GM18858 (cell line): ENCODE measurements at regions not wholly inside any gene's neighbourhood (a gene's known extent, or its start where the extent isn't known, plus 50 kb on each side); places are given as distances from the start of the nearest gene placed in this dataset.

ENCODE experiments used
- ATAC-seq: cut with Tn5 transposase; IDR thresholded peaks from one replicate; pipeline ENCODE4 v1.9.1; 2021; ENCODE audit not compliant: unreplicated experiment

DNA sequence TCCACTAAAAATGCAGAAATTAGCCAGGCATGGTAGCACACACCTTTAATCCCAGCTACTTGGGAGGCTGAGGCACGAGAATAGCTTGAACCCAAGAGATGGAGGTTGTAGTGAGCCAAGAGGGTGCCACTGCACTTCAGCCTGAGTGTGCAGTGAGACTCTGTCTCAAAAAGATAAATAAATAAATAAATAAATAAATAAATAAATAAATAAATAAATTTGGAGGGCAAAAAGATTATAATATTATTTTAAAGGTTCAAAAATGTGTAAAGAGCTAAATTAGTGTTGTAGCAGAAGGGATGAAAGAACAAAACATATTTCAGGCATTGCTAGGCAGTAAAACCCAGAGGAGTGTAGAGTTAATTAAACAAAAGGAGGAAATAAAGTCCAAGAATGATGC lies 1136.4 kb upstream of the CDH2 start:
- no peak for ATAC-seq

DNA sequence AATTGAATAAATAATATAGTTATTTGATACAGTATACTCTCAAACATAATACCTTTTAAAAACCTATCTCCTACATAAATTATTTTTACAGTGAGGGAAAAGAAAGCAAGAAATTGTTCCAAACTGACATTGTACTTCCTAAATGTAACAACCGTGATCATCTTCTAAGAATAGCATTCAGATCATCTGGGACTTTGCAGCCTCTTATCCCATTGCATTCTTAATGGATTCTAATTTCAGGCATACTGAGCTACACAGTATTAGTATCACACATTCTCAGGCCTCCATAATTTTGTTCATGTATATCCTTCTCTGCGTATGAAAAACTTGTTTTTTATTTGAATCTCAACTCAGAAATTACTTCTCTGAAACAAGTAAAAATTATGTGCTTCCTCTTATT lies 1134.7 kb upstream of the CDH2 start:
- ATAC-seq = no peak

DNA sequence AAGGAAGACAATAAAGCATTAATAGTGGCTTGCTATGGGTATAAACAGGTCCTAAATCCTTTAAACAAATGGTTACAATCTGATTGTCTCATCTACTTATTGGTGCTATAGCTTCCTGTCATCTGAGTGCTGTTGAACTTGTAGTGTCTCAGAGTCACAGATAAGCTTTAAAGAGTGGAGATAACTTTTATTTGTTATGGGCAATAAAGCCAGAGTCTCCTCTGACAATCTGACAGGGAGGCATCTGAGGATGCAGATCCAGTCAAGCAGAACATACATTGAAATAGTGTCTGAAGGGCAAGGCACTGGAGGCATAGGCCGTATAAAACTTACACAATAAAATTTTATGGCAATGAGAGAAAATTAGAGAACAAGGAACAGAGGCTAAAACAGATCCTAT lies 1132.4 kb upstream of the CDH2 start:
- ATAC-seq = no peak

DNA sequence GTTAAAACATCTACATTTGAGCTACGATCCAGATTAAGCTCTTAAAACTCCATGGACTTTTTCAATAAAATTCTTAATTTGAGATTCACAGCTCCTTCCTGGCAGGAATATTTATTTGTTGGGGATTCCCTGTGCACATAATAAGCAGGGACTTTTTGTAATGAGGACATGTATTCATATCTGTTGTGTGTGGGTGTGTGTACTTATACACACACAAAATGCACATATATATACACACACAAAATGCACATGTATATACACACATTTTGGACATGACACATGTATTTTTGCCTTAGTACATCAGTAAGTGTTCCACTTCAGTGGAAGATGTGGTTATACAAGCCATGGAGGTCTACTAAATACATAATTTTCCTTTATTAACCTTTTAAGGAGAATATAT lies 1131.1 kb upstream of the CDH2 start:
- ATAC-seq = no peak

DNA sequence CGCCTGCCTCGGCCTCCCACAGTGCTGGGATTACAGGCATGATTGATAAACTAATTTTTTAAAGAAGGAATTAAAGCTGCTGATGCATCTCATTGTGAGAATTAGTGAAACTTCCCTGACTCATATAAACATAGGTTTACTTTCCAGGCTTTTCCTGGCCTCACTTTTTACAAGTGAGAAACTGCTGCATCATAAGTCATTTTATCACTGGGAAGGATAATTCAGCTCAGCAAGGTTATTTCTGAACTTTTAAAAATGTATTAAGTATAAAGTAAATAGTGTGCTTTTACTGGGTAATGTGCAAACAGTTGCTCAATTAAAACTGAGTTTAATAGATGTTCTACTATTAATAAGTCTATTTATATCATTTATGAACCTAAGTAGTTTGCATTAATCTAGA lies 1130.3 kb upstream of the CDH2 start:
- no peak for ATAC-seq

DNA sequence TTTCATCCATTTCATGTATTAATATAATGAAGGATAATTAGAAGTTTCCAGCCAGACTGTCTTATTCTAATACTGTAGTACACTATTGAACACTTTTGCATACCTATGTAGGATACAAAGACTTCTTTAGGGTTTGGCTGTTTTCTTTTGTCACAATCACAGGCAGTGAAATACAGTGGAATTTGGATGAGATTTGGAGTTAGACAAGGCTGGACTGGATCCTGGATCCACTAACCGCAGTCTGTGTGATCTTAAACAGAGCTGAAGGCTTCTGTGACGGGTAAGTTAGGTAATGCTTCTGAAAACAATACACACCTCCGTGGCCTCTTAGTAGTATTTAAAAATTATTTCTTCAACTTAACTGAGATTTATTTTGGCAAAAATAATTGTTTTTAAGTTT lies 1128.6 kb upstream of the CDH2 start:
- no peak for ATAC-seq

DNA sequence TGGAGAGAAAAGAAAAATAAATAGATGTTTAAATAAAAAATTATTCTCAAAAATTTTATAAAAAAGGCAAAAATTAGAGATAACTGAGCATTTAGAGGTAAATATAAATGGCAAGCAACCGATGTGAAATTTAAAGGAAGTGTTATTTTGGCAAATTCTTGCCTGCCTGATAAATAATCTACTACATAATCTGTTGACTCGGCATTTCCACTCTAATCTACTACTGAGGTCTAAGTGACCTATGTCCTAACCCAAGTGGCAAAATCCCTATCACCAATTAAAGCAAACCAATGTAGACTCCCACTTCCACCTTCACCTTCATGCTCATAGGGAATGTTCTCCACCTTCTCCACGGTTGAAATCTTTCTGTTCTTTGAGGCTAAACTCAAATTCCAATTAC lies 1124.1 kb upstream of the CDH2 start:
- ATAC-seq = no peak

DNA sequence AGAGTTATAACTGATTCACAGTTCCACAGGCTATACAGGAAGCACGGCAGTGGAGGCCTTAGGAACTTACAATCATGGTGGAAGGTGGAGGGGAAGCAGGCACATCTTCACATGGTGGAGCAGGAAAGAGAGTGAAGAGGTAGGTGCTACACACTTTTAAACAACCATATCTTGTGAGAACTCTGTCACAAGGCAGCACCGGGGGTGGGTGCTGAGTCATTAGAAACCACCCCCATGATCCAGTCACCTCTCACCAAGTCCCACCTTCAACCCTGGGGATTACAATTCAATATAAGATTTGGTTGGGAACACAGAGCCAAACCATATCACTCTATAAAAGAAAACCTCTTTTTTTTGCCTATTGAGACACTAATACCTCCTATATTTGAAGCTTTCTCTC lies 1108.5 kb upstream of the CDH2 start:
- ATAC-seq = no peak

DNA sequence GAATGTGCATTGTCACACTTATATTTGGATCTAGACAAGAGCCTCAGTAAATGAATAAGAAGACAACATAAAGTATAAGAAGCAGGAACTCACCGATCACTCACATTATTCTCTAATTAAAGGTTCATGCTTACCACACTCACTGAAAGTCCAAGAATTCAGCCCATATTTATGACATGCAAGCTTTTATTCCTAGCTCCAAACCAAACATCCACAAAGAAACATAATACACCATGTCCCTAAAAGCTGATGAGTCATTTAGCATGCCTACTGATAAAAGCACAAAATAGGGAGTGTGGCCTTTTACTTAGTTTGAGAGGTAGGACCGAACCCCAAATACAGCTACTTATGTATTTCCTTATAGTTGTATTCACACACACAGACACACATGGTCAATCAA lies 1094.6 kb upstream of the CDH2 start:
- ATAC-seq = no peak

DNA sequence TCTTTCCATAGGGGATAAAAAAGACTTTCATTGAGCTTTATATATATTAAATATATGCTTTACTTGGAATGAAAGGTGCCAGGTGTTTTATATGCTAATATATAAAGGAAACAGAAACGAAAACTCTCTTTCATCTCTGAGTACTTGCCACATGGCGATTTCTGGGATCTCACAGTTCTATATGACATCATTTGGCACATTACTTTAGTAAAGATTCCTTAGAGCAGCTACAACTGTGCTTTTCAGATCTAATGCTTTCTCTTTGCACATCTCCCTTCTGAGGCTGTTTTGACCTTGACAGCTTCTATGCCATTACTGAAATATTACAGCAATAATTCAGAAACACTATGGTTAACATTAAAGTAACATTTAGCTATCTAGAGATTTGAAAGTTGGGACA lies 1082.9 kb upstream of the CDH2 start:
- ATAC-seq = no peak

DNA sequence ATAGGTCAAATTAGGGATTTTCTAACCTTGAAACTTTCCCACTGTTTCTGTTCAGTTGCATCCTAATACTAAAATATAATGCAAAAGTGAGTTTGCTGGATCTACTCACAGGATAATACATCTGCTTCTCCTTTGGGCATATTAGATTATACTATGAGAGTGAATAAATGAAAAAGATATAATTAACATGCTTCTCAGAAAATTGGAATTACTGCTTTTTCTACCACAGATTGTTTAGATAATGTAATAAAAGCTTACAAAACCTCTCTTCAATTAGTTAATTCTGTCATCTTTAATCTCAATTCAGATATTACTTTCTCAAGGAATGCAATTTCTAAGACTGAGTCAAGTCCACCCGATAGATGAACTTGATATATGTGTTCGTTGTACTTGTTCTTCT lies 1077.2 kb upstream of the CDH2 start:
- no peak for ATAC-seq

DNA sequence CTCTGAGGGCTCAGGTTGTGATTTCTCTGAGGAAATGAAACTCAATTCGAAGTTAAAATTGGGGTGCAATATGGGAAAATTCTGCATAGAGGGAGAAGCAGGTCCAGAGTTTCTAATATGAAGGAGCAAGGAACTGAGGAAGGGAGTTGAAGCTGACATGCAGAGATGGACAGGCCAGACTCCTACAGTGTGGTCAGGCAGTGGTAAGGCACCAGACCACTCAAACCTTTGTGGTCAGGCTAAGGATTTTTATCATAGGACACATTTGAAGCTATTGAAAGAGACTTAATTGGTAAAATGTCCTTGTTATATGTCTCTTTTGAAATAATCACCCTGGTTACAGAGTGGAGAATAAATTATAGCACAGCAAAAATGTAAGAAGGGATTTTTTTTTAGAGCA lies 1074.8 kb upstream of the CDH2 start:
- no peak for ATAC-seq

DNA sequence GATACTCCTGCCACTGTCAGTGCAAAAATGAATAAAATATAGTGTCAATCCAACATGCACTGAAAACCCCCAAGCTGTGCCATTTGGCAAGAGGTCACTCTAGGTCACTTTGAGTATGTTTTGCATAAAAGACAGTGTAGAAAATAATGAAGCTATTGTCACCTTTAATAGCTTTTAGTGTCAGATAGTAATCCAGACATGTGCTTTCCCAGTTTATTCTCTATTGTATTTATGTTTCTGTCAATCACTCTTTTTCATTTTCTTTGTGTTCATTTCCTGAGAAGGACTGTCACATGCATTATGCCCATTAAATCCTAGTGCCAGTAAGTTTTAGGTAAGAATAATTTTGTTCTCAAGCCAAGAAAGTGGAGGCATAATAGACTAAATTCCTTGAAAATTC lies 1073.9 kb upstream of the CDH2 start:
- no peak for ATAC-seq

DNA sequence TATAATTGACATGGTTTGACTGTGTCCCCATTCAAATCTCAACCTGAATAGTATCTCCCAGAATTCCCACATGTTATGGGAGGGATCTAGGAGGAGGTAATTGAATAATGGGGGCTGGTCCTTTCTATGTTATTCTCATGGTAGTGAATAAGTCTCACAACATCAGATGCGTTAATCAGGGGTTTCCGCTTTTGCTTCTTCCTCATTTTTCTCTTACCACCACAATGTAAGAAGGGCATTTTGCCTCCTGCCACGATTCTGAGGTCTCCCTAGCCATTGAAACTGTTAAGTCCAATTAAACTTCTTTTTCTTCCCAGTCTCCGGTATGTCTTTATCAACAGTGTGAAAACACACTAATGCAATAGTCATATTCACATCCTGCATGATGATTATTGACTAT lies 1073.3 kb upstream of the CDH2 start:
- ATAC-seq = no peak

DNA sequence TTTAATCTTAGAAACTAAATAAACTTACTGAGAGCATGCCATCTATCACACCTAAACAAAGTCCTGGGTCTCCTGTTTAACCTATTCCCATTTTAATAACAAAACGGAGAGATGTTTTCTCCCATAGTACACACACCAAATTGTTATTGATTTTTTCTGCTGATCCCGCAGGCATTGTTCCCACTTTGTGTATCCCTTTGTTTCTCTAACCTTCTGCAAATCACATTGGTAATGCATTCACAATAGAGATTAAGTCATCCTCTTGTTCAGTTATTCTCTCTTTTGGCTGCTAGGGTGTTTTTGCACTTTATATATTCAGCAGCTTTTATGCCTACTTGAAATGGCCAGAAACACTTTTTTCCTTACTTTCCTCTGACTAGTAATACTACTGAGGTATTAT lies 1071.9 kb upstream of the CDH2 start:
- ATAC-seq = no peak

DNA sequence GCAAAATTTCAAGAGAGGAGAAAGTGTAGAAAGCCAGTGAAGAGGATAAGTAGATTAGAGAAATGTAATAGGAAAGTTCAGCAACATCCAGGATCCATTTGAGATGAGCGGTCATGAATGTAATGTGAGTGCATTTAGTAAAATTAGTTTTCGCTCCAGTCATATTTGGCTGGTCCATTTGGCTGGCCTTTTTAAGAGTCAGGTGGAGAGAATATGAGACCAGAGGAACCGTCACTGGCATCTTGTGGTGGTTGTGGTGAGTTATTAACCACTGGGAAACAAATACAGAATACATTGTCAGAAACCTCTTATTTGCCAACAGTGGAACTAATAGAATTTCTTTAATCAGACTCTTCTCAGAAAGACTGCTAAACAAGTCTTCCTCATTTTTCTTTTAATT lies 1064.3 kb upstream of the CDH2 start:
- ATAC-seq = no peak

DNA sequence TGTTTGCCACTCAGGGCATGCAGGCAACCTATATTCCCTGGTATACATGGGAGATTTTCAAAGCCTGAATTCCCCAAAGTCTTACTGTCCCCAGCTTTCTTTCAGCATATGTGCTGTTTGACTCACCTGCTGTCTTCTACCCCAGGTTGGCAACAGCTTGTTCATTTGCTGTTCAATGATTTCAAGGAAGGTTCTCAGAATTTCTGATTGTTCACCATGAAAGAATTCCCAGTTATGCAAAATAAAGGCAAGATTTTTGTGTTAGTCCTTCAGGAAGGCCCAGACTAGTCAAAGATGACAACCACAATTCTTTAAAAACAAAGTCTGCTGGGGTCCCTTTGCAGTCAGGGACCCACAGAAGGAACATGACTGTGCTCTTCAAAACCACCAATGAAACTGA lies 1057.8 kb upstream of the CDH2 start:
- no peak for ATAC-seq

DNA sequence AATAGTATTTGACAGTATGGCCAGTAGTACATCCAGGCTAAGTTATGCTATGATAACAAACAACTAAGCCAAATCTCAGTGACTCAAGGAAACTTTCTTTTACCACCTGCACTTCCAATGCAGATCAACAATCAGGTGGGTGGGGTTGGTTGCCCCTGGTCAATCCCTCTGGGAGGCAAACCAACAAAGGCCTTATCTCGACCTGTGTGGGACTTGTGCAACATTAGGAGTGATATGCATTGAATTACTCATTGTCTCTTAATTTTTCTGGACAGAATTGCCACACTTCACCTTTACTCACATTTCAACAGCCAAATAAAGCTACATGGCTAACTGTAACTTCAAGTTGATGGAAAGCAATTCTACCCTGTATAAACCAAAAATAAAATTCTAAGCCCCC lies 1049.3 kb upstream of the CDH2 start:
- no peak for ATAC-seq

DNA sequence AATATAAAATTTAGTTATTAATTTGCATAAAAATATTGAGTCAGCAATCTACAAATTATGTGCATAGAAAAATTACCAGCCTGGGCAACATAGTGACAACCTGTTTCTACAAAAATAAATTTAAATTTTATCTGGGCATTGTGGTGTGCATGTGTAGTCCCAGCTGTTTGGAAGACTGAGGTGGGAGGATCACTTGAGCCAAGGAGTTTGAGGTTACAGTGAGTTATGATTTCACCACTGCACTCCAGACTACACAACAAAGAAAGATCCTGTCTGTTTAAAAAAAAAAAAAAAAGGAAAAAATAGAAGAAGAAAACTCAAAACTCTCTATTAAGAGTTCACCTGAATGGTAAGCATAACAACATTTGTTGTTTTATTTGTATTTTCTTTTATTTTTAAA lies 1048.4 kb upstream of the CDH2 start:
- ATAC-seq = no peak

DNA sequence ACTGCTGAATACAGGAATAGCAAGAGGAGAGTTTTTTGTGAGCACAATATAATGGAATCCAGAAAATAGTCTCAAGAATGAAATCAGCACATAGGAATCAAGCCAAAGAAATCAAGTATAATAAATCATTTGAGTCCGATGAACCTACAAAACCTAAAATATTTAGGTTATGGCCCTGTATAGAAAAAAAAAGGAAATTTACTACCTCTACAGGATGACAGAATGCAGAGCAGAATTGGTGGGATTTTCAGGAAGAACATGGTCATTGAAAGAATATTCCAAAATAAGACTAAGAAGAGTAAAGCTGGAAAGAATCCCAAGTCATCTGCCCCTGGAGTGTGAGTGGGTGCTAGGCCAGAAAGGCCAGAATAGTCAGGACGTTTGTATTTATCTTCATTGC lies 1041.2 kb upstream of the CDH2 start:
- no peak for ATAC-seq

DNA sequence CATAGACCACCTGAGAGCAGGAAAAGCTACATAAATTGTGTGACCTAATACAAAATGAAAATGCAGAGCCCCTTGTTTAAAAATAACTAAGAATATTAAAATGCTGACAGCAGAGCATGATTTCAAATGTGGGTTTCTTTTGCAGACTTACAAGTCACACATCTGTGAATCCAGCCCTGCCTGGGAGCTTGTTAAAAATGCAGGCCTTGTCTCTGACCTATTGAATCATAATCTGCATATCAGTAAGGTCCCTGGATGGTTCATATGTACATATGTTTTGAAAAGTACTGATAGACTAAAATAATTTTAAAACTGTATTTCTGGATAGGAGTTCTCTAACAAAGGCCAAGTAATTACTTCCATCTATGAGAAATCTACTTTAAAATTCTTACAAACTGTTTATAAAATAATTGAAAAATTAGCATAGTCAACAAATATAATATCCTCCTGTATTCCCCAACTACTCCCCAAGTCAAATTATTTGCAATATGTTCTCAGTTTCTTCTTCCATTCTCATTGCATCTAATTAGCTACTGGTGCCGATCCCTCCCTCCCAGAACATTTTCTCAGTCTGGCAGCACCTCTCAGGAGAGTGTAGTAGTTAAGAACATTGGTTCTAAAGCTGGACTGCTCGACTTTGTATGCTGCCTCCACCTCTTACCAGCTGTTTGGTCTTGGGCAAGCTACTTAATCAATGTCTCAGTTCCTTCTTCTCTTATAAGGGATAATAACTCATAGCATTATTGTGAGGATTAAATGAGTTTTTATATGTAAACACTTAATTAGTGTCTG lies 1040.4 kb upstream of the CDH2 start:
- ATAC-seq = no peak

DNA sequence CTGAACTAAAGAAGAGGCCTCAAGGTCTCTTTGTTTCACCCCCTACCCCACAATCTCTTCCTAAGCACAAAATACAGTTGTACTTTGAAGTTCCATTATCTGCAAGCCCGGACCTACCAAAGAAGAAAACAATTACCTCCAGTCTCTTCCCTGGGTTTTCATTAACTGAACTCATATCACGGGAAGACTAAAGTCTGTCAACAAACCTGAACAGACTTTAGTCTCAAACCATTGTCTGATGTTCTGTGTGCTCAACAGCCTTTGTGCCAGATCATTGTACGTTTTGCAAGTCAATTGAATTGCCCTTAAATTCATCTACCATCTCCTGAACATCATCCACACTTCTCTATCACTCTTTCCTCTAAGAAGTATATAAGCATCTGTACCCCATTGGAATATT lies 1021.9 kb upstream of the CDH2 start:
- no peak for ATAC-seq

DNA sequence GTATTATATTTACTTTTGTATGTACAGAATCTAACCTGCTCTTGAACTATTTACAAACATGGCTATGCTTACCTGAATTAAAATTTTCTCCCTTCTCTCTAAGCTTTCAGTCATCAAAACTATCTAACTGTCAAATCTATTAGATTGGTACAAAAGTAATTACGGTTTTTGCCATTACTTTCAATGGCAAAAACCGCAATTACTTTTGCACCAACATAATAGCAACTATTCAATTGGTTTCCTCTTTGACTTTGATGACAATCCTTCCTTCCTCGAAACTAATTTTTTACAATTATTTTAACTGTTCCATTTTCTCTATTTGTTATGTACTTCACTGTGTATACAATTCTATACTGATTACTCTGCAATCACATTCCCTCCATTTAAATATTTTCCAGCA lies 1019.4 kb upstream of the CDH2 start:
- ATAC-seq = no peak

DNA sequence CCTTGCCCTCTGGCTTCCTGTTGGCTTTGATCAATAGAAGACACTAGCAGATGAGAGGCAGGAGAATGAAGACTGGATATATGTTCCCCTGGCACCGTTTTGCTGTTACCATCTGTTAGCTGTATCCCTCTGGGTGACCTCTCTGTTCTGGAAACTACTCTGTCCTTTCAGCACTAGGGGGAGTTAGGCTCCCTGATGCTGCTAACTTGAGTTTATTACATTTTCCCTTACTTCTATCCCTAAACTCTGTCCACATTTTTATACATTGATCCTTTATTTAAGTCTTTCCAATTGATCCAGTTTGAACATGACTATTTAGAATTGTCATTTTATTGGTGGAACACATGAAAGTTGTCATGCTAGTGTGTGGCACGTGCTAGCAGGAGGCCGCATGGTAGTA lies 1014.3 kb upstream of the CDH2 start:
- ATAC-seq = no peak
